Activated CD4-positive, alpha-beta T cell treated with anti-CD3 and anti-CD28 coated beads, Interleukin-2, amount 50 U/mL, for 48 hours (primary cell): ENCODE measurements at regions not wholly inside any gene's neighbourhood (a gene's known extent, or its start where the extent isn't known, plus 50 kb on each side); places are given as distances from the start of the nearest gene placed in this dataset.
"Not testable (repeated sequence)": the region's sequence is repeated elsewhere in the genome, so short reads cannot be mapped to it uniquely, and the experiment has no call there.

Experiments used
- DNase-seq, 2 experiments: peaks; one replicate each; pipeline ENCODE4 v3.0.0-alpha.2; 2020

DNA sequence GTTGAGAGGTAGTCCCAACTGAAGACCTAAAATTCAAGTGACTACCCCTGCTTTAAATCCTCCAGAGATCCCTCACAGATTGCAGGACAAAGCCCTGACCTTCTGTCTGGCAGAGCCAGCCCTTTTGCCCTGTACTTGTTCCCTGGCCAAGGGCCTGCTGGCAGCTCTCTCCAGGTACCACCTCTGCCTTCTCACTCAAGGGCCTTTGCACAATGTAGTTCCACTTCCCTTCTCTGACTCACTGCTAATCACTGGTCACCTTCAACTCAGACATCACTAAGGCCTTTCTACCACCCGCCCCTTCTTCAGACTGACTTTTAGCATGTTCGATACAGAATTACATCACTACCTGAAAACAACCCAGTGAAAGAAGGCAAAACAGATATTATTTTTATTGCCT, 411.0 kb downstream of the TMEM182 start:
- no peak for DNase-seq

DNA sequence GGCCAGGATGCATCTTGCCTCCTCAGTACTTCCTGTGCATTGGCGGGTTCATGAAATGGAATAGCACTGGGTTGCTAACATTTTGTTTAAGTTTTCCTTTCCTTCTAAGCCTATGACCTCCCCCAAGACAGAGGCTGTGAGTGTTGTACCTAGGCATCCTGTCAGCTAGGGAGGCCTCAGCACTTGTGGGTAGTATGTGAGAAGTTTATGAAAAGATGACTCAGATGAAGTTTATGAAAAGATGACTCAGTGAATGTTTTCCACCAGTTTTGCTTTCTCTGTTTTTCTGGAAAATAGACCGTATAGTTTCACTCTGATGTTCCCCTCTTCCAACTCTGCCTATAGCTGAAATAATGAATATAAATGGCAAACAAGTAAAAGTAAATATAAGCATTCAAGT, 412.9 kb downstream of the TMEM182 start:
- DNase-seq, result no peak

DNA sequence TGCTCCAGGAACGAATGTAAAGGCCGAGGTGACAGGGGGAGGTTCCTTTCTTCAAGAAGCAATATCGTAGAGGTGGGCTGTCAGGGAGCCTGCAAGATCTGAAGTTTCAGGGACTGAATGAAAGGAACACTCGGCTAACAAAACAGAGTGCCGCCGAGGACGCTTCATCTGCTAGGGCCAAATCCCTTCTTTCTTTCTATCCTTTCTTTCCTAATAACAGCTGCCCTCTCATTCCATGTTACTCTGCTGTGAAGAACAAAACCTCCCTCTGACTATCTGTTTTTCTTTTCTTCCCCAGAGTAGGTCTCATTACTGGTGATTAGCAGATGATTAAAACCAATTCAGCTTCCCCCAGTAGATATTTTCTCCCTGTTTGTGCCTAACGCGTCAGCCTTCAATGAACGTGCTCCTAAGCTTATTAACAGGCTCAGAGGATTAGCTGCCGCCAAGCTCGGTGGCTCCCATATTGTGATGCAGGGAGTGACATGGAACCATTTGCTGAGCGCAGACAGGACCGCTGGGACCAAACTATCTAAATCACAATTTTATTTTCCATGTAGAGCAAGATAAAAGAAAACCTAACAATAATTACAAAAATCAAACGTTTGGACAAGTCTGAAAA, 414.6 kb downstream of the TMEM182 start:
- no peak for DNase-seq

DNA sequence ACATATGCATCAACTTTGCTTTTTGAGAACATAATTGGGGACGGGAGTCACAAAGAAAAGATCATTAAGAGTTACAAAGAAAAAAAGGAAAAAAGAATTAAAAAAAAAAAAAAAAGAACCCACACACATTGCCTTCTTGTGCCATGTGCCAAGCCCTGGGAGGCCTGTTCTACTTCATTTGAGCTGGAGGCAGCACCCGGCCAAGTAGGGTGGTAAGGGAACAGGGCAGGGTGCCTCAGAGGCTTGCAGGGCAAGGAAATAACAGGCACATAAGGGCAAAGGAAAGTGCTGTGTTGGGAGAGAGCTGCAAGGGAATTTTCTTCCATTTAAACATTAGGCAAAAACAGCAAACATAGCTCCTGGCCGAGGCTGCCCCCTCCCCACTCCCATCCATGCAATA, 418.0 kb downstream of the TMEM182 start:
- DNase-seq, result no peak

DNA sequence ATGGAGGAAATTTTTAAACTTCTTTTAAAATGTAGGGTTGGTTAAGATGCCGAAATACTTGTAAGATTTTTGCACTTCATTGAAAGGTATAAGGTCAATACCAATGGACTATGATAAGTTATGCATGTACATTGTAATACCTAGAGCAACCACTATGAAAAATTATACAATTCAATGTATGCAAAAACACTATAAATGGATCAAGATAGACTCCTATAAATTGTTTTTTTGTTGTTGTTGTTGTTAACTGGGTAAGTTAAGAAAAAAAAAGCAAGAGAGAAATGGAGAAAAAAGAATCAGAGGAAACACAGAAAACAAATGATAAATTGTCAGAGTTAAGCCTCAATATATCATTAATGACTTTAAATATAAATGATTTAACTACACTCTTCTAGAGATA, 421.2 kb downstream of the TMEM182 start:
- no peak for DNase-seq

DNA sequence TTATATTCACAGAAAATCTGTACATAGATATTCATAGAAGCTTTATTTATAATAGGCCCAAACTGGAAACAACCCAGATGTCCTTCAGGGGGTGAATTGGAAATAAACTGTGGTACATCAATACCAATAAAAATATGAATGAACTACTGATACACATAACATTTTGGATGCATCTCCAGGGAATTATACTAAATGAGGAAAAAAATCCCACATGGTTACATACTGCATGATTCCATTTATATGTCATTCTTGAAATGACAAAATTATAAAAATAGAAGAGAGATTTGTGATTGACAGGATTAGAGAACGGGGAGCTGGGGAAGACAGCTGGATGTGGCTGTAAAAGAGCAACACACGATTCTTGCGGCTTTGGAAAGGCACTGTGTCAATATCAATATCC, 435.0 kb downstream of the TMEM182 start:
- DNase-seq, result no peak

DNA sequence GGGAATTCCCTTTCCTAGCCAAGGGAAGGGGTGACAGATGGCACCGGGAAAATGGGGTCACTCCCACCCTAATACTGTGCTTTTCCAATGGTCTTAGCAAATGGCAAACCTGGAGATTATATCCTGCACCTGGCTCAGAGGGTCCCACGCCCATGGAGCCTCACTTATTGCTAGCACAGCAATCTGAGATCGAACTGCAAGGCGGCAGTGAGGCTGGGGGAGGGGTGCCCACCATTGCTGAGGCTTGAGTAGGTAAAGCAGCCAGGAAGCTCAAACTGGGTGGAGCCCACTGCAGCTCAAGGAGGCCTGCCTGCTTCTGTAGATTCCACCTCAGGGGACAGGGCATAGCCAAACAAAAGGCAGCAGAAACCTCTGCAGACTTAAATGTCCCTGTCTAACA, 438.9 kb downstream of the TMEM182 start:
- not testable (repeated sequence) for DNase-seq

DNA sequence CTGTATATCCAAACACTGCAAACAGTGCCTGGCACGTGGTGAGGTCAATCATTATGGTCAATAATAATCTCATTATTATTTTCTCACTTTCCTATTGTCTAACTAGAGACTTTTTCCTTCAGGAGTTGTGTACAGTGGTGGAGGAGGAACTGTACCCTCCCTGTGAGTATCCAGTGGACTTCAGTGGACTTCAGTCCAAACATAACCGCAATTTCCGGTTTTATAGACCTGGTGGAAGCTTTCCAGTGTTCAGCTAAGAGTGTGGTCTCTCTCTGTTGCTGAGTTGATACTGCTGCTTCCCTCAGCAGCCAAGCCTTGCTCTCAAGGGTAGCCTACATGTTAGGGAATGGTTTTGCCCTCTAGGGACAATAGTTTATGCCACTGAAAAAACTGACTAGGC, 447.1 kb downstream of the TMEM182 start:
- DNase-seq, result no peak

DNA sequence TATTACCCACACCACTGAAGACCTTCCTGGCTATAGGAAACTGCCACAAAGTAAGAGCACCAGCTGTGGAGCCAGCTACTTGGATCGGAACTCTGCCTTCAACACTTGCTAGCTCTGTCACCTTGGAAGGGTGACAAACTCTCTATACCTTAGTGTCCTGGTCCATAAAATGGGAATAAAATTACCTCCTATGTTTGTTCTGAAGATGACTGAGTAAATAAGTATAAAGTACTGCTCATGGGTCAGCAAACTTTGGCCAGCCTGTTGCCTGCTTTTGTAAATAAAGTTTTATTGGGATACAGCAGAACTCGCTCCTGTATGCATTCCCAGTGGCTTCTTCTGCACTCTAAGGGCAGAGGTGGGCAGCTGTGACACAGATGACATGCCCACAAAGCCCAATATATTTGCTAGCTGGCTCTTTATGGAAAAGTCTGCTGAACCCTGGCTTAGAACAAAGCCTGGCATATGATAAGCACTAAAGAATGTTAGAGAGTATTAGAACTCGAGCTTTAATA, 451.3 kb downstream of the TMEM182 start:
- DNase-seq, result no peak

DNA sequence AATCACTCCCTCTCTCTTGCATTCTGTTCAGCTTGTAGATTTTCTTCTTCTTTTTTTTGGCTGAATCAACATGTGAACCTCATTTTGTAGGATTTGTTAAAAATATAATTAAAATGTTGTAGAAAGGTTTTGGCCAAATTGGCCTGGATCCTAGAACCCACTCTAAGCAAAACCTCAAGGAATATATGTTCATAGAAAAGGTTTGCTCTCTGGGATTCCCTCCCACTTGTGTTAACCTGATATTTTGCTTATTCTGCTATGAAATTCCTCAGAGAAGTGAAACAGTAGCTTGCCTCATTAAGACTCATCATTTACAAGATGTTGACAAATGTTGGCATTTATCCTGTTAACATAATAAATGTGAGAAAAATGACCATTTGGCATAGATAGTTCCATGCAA, 456.7 kb downstream of the TMEM182 start:
- no peak for DNase-seq

DNA sequence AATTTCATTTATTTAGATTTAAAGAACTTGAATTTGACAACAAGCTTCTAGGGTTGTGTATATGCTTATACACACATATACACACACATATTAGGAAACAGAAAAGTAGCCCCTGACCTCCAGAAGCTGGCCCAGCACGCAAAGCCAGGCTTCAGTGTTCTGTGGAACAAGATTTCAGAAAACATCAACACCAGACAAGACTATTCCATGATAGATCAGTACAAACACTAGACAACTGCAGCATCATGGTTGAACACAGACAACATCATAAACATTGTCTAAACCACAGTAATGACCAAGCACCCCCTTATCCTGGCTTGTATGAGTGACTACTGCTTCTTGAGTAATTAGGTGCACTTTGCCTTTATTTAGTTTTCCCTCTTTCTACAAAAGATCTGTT, 457.6 kb downstream of the TMEM182 start:
- no peak for DNase-seq

DNA sequence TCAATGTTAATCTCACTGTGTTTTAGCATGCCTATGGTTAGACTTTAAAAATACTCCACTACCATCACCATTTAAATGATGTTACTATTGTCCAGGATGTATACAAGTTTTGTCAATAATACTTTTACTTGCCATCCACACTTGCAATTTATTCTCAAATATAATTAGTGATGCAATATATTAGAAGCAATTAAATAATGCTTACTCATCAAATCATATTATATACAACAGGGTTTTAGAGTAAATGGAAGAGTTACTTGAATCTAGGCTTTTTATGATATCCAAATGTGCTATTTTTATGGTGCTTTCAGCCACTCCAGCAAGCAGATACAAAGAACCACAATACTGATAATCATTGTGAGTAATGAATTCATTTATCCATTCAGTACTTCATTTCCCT, 461.1 kb downstream of the TMEM182 start:
- no peak for DNase-seq

DNA sequence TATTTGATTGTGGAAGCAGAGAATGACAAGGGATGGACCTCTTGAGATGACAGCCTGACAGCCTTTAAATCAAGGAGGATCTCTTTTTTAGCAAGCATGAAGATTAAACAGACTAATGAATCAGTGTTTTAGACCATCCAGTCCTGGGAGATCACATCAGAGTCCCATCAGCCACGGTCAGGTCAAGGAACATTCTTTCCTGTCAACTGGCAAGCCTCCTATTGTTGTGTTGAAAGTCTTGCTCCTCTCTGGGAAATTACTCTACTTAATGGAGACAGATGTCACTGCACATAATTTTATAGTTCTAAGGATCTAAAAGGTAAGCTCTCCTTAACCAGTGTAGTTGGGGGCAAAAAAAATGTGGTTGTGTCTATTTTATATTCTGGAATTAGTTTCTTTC, 469.0 kb downstream of the TMEM182 start:
- DNase-seq, result no peak

DNA sequence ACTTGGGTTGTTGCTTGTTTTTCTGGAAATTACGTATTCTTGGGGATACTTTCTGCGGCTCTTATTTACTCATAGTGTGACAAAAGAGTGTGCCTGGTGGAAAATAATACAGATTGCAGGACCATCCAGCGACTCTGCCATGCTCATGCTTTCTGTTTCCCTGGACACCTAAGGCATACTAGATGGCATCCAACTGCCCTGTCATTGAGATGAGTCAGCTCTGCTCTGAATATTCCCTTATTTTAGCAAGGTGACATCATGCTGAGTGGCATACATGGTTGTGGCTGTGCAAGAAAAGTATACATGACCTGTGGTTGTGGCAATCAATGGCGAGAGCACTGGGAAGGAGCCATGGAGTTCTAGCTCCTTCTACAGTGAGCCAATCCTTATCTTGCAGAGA, 471.0 kb downstream of the TMEM182 start:
- no peak for DNase-seq

DNA sequence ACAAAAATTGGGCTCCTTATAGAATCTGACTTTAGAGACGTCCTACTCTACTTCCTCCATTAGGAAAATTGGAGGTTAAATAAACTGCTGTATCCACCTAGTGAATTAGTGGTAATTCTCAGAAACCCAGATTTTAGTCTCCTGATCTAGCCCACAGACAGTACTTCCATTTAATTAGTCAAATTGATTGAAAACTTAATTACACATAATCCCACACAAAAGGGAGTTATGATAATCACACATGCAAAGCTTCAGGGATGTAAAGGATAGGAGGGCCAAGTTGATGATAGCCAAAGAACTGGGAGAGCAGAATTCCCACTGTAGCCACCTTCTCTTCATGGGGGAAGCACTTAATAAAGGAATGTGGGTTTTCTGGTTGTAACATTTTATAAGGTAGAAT, 471.9 kb downstream of the TMEM182 start:
- no peak for DNase-seq

DNA sequence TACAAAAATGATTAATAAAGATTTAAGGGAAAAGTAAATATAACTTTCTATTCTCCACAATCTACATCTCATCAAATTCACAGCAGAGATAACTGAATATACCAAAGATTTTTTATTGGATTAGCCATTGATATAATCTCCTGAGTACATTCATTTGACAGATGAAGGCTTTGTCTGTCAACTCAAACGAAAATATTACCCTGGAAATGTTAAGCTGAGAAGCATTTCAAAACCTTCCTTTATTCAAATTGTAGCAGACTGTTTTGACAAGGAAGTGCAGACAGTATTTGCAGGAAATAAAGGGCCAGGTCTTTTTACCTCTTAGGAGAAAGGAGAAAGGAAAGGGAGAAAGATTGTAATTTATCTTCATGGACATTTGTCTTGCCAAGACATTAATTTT, 473.5 kb downstream of the TMEM182 start:
- no peak for DNase-seq

DNA sequence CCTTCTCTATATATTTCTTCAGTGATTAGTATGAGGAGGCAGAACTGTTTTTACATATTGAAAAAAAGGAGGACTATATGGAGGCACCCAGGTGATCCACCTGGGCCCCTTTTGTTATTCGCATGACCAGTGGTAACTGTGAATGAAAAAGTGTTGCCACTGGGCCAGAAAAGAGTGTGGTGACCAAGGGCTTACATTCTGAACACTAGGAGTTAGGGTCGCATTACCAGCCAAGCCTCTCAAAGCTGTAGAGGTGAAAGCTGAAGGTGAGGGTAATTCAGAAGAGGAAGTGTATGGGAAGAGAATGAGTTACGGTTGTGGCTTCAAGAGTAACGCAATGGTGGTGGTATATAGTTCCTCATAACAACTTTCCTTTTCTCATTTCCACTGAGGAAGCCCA, 487.6 kb downstream of the TMEM182 start:
- DNase-seq, result no peak

DNA sequence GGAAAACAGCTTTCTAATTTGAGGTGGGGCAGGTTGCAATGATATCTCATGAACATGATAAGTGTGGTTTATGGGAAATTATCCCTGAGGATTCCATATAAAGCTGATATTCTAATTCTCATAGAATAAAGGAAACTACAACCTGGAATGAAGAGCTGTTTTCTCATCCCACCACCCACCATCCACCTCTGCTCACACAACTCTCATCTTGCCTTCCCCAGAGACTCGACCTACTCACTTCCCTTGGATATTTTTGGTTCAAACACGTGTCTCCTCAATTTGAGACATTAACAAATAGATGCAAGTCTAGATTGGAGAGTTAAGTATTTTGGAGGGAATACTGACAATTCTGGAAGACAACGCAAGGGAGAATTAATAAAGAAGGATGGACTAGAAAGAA, 490.9 kb downstream of the TMEM182 start:
- DNase-seq, result no peak

DNA sequence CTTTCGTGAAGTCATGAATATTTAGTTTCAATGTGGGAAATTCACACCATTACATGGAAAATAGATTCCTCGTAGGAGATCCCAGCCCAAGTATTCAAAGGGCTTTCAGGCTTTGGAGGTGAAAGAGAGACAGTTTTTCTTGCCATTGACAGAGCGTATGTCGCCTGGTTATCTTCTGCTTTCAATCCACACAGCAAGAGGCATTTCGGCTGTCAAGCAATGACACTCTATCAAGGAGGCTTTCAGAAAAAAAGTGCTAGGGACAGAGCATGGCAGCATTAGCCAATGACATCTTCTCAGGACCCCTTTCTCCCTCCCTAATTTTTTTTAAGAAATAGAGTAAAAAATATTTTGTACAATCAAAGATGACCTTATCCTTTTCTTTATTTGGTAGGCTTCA, 492.8 kb downstream of the TMEM182 start:
- DNase-seq, result no peak

DNA sequence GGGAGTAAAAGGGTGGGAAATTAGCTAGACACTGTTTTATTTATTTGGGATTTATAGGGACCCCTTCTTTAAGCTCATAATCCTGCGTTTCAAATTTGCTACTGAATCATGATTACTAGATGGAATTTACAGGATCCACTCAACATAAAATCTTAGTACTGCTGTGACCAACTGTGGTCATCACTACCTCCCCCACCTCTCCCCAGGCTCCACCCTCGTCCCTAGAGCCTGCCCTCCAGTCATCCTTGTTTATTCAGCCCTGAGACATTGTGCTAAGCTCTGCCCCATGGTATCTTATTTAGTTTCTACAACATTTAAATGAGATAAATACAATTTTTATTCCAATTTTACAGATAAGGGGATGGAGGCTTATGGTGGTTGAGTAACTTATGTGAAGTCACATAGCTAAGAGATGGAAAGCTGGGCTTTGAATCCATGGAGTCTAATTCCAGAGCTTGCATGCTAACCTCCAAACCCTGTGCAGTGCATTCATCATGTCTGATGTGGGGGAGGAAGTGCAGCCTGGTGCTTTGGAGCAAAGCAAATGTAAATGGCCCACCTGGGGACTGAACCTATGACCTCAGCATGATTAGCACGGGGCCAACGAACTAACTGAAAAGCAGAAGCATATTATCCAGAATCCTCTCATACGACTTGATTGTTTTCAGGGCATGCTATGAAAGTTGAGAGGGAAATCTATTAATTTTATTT, 502.4 kb downstream of the TMEM182 start:
- DNase-seq, result no peak

DNA sequence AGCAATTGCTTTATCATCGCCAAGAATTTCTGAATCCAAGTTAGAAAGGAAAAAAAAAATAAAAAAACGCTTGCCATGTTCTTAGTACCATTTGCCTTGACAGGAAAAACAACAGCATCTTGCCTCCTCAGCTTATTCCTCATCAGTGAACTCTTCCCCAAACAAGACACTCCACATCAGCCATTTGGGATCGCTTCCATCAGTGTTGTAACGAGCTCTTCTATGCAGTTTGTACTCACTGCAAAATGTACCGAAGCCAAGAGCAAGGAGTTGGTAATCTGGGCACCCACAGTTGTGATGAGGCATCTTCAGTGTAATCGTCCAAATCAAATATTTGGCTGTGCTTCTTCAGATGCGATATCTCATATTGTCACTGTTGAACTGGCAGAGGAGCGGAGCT, 503.7 kb downstream of the TMEM182 start:
- DNase-seq, result no peak

DNA sequence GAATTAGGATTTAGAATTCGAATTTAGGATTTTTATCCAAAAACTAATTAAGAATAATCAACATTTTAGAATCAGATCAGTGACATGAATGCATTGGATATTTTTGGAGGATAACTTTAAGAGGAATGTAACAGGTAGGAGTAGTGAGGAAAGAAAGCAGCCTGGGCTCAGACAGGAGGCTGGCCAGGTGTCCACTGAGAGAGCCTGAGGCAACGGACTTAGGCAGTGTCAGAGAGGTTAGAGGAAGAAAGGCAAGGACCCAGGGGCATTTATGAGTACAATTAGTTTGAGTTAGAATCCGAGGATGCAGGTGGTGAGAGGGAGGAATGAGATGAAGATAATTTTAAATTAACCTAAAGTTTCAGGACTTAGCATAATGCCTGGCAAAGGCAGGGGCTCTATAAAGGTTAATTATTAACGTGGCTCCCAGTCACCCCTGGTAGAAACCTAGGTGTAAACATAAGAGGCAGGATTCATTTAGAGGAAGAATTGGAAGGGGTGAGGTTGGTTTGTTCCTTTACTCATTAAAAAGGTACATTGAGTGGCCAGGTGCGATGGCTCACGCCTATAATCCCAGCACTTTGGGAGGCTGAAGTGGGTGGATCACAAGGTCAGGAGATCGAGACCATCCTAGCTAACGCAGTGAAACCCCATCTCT, 507.1 kb downstream of the TMEM182 start:
- no peak for DNase-seq

DNA sequence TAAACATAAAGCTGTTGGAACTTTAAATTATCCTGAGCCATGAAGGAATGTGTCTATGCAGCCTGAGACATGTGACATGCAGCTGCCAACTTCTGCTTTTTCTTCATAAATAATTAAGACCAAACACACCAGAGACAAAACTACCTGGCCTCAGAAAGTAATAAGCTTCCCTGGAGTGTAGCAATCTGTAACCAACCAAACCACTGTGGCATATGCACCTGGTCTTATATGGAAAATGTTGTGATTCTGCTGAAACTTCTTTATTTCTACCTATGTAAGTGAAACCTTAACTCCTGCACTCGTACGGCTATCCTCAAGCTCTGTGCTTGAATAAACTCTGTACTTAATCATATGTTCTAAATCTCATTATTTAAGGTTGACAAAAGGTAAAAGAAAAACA, 515.0 kb downstream of the TMEM182 start:
- no peak for DNase-seq

DNA sequence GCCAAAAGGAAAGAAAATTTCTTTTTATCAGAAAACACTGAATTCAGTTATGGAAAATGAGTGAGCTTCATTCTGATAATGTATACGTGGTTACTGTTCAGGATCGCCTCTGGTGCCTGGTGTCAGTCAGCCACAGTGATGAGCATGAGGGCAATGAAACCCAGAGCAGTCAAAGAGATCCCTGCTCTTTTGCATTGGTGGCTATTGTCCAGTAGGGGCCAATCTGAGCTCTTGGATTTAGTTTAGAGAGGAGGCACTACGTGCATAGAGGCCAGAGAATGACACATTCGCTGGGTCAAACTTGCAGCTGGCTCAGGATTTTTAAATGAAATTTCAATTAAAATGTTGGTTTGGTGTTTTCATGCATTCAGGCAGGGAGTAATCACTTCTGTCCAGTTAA, 522.9 kb downstream of the TMEM182 start:
- DNase-seq, result no peak
